Stimulated activated CD4-positive, alpha-beta T cell treated with anti-CD3 and anti-CD28 coated beads, Interleukin-15, amount 100 ng/mL, for 48 hours (primary cell): ENCODE measurements at regions not wholly inside any gene's neighbourhood (a gene's known extent, or its start where the extent isn't known, plus 50 kb on each side); places are given as distances from the start of the nearest gene placed in this dataset.
A peak's percentile ranks its signal among the peaks of the same experiment; 100 is the strongest.
"Not testable (repeated sequence)": the region's sequence is repeated elsewhere in the genome, so short reads cannot be mapped to it uniquely, and the experiment has no call there.

Source experiments
- DNase-seq, 2 donors: peaks; one replicate each; pipeline ENCODE4 v3.0.0-alpha.2; 2020; ENCODE audit warnings: low read depth in 2 of 2

- no peak for DNase-seq
These were observed 50.0 kb upstream of the ACYP2 start for GRCh38 chr2:54065411-54065810.

- no peak for DNase-seq
These were observed 51.4 kb upstream of the ACYP2 start for GRCh38 chr2:54063967-54064535.

- no peak for DNase-seq
These were observed 53.0 kb upstream of the ACYP2 start for GRCh38 chr2:54062401-54062800.

- no peak for DNase-seq
These were observed 54.1 kb upstream of the ACYP2 start for GRCh38 chr2:54061272-54061671.

- DNase-seq = no peak
These were observed 55.4 kb upstream of the ACYP2 start for GRCh38 chr2:54059986-54060385.

GRCh38 chr2:54059504-54059903, 55.9 kb upstream of the ACYP2 start:
- DNase-seq = no peak

GRCh38 chr2:54058449-54058848, 57.0 kb upstream of the ACYP2 start:
- no peak for DNase-seq

GRCh38 chr2:54054774-54055173, 60.6 kb upstream of the ACYP2 start:
- no peak for DNase-seq

- DNase-seq = no peak
These were observed 61.1 kb upstream of the ACYP2 start for GRCh38 chr2:54054271-54054670.

GRCh38 chr2:54053830-54054229, 61.6 kb upstream of the ACYP2 start:
- DNase-seq = no peak

GRCh38 chr2:54052825-54053718, 62.3 kb upstream of the ACYP2 start:
- DNase-seq = no peak

- DNase-seq = no peak
These were observed 65.0 kb upstream of the ACYP2 start for GRCh38 chr2:54050445-54050844.

GRCh38 chr2:54049365-54049764, 66.0 kb upstream of the ACYP2 start:
- no peak for DNase-seq

GRCh38 chr2:54048896-54049295, 66.5 kb upstream of the ACYP2 start:
- DNase-seq = not testable (repeated sequence)

- no peak for DNase-seq
These were observed 67.2 kb upstream of the ACYP2 start for GRCh38 chr2:54048117-54048785.

GRCh38 chr2:54047658-54048057, 67.8 kb upstream of the ACYP2 start:
- DNase-seq = no peak

- no peak for DNase-seq
These were observed 68.3 kb upstream of the ACYP2 start for GRCh38 chr2:54047091-54047490.

- DNase-seq = no peak
These were observed 72.3 kb upstream of the PSME4 start for GRCh38 chr2:54042897-54043620.

GRCh38 chr2:54042341-54042740, 71.5 kb upstream of the PSME4 start:
- no peak for DNase-seq

- DNase-seq = peak; percentile 53 to 64
These were observed 70.3 kb upstream of the PSME4 start for GRCh38 chr2:54041135-54041534.

GRCh38 chr2:54040685-54041084, 69.9 kb upstream of the PSME4 start:
- no peak for DNase-seq

- DNase-seq = no peak
These were observed 69.5 kb upstream of the PSME4 start for GRCh38 chr2:54040250-54040649.
